ENCODE measurements at regions not wholly inside any gene's neighbourhood (a gene's known extent, or its start where the extent isn't known, plus 50 kb on each side); places are given as distances from the start of the nearest gene placed in this dataset.

DNA sequence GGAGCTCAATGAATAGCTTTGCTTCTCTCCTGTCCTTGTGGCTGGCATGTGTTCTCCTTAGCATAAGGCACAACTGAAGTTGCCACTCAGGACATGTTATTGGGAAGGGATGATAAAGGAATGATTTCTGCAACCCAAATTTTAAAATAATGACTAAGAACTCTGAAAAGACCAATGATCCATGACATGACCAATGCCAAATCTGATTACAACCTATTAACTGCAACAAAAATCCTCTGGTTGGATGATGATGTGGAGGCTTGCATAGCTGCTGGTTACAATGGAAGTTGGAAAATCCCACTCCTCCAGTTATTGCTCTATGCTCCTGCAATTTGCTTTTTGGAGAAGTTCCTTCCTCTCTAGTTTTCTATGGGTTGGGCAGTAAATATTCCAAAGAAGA is 63.4 kb upstream of the FBXL4 start:
- TF ChIP-seq CTCF (CRISPR knock-in tag; IDR thresholded peaks at IDR 0.05) (no peak), HNRNPH1 (optimal IDR thresholded peaks at IDR 0.05; ENCODE audit: low read depth, low read length) (no peak), ZC3H13 (CRISPR knock-in tag; IDR thresholded peaks at IDR 0.05) (no peak), ZNF329 (CRISPR knock-in tag; IDR thresholded peaks at IDR 0.05; ENCODE audit: low read depth) (no peak), ETV5 (CRISPR knock-in tag; IDR thresholded peaks at IDR 0.05; ENCODE audit: borderline replicate concordance) (no peak), KLF16 (CRISPR knock-in tag; IDR thresholded peaks at IDR 0.05) (no peak), TCF12 (IDR thresholded peaks at IDR 0.05) (no peak), TCF12 (CRISPR knock-in tag; IDR thresholded peaks at IDR 0.05) (no peak), RBM39 (IDR thresholded peaks at IDR 0.05; ENCODE audit: low read depth, low read length, poor library complexity, severe bottlenecking) (no peak), SP1 (IDR thresholded peaks at IDR 0.05) (no peak), SP1 (CRISPR knock-in tag; IDR thresholded peaks at IDR 0.05) (no peak), CBX5 (CRISPR knock-in tag; IDR thresholded peaks at IDR 0.05; ENCODE audit: borderline replicate concordance) (no peak), RAD21 (CRISPR knock-in tag; IDR thresholded peaks at IDR 0.05) (no peak), SNAPC5 (CRISPR knock-in tag; IDR thresholded peaks at IDR 0.05; ENCODE audit: borderline replicate concordance) (no peak)
- TF ChIP-seq, protein P1, sequence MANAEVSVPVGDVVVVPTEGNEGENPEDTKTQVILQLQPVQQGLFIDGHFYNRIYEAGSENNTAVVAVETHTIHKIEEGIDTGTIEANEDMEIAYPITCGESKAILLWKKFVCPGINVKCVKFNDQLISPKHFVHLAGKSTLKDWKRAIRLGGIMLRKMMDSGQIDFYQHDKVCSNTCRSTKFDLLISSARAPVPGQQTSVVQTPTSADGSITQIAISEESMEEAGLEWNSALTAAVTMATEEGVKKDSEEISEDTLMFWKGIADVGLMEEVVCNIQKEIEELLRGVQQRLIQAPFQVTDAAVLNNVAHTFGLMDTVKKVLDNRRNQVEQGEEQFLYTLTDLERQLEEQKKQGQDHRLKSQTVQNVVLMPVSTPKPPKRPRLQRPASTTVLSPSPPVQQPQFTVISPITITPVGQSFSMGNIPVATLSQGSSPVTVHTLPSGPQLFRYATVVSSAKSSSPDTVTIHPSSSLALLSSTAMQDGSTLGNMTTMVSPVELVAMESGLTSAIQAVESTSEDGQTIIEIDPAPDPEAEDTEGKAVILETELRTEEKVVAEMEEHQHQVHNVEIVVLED (CRISPR knock-in tag; IDR thresholded peaks at IDR 0.05; ENCODE audit: borderline replicate concordance), result no peak
